Mammary epithelial cell (primary cell): ENCODE measurements at regions not wholly inside any gene's neighbourhood (a gene's known extent, or its start where the extent isn't known, plus 50 kb on each side); places are given as distances from the start of the nearest gene placed in this dataset.

Experiments used
- CTCF ChIP-seq, 2 donors: IDR thresholded peaks in 1 of 2; conservative IDR thresholded peaks in 1 of 2; 2 replicates each; pipeline ENCODE4 v1.5.1; 2011 to 2012; ENCODE audit warnings: inconsistent platforms in 2 of 2, low read length in 2 of 2, mild to moderate bottlenecking in 2 of 2, control low read depth in 1 of 2, low read depth in 1 of 2; ENCODE audit not compliant: insufficient read depth in 1 of 2; ENCODE audit errors: extremely low read depth in 1 of 2
- EZH2 ChIP-seq: IDR thresholded peaks from 2 replicates; pipeline ENCODE4 v1.6.1; 2012; ENCODE audit warnings: low read length, inconsistent platforms, borderline replicate concordance

- no peak for TF ChIP-seq CTCF (conservative IDR thresholded peaks at IDR 0.05 in 1 of 2, IDR thresholded peaks at IDR 0.05 in 1 of 2; ENCODE audit: extremely low read depth in 1 of 2, insufficient read depth in 1 of 2, low read depth in 1 of 2, low read length in 2 of 2)
- no peak for TF ChIP-seq EZH2
Measured at GRCh38 chr16:7086822-7087616, 245.6 kb upstream of the RBFOX1 start.
